GM12892 (cell line): ENCODE measurements at regions not wholly inside any gene's neighbourhood (a gene's known extent, or its start where the extent isn't known, plus 50 kb on each side); places are given as distances from the start of the nearest gene placed in this dataset.

Experiments used
- POLR2A ChIP-seq: IDR thresholded peaks from 2 replicates; pipeline ENCODE4 v1.6.1; 2011; ENCODE audit warnings: low read depth, low read length, control low read depth
- TAF1 ChIP-seq: IDR thresholded peaks from 2 replicates; pipeline ENCODE4 v1.6.1; 2011; ENCODE audit warnings: low read depth, mild to moderate bottlenecking, control low read depth, low read length, borderline replicate concordance

GRCh38 chr3:163261056-163261455 is 1764.4 kb downstream of the OTOL1 start:
- TF ChIP-seq TAF1 (no peak), POLR2A (no peak)
